ENCODE measurements at regions not wholly inside any gene's neighbourhood (a gene's known extent, or its start where the extent isn't known, plus 50 kb on each side); places are given as distances from the start of the nearest gene placed in this dataset.

GRCh38 chr12:34363050-34363673 lies 340.9 kb downstream of the ALG10 start:
- Histone ChIP-seq H3K9me3 (replicated peaks; ENCODE audit: control insufficient read depth, insufficient read depth, low read length) (peaks cover 2% of the 10 kb centered on the region), H3K27me3 (ENCODE audit: control insufficient read depth in 2 of 2, insufficient read depth in 2 of 2, low read length in 2 of 2) (no peaks in the 10 kb centered on the region), H3K27ac (ENCODE audit: insufficient read depth, low read depth, low read length) (no peak overlapping the region), H3K79me2 (ENCODE audit: control insufficient read depth, insufficient read depth, low read length) (no peaks in the 10 kb centered on the region), H3K4me3 (replicated peaks in 1 of 3; ENCODE audit: insufficient read depth in 1 of 3, low read depth in 1 of 3, low read length in 3 of 3) (no peak overlapping the region), H3K9me1 (replicated peaks; ENCODE audit: control insufficient read depth, extremely low read depth, insufficient read depth, low read length) (no peaks in the 10 kb centered on the region), H4K20me1 (replicated peaks; ENCODE audit: control insufficient read depth, extremely low read depth, insufficient read depth, low read length) (no peaks in the 10 kb centered on the region), H2AFZ (ENCODE audit: low read depth, low read length) (no peak overlapping the region), H3K9ac (replicated peaks; ENCODE audit: extremely low read depth, insufficient read depth, low read length) (no peak overlapping the region), H3K4me2 (ENCODE audit: insufficient read depth, low read length) (no peak overlapping the region), H3K36me3 (ENCODE audit: control insufficient read depth in 2 of 2, extremely low read depth in 1 of 2, insufficient read depth in 2 of 2, low read length in 2 of 2) (no peaks in the 10 kb centered on the region), H3K4me1 (ENCODE audit: control insufficient read depth, extremely low read depth, insufficient read depth, low read length) (no peaks in the 10 kb centered on the region)
- intact Hi-C loops (cut with micrococcal nuclease) (no loop called here), dilution Hi-C loops (cut with MboI; ENCODE audit: extremely low pct_ligation_motif_present, low sequenced_read_pairs) (no loop called here)
- TF ChIP-seq GATA2 (IDR thresholded peaks at IDR 0.05; ENCODE audit: insufficient read depth, insufficient read length, low read depth, low read length) (no peak), MYC (IDR thresholded peaks at IDR 0.05; ENCODE audit: low read depth, low read length) (no peak), FOS (IDR thresholded peaks at IDR 0.05; ENCODE audit: borderline replicate concordance, insufficient read depth, low read length) (no peak), POLR2A (IDR thresholded peaks at IDR 0.05; ENCODE audit: low read depth, low read length) (no peak), EZH2 (IDR thresholded peaks at IDR 0.05; ENCODE audit: borderline replicate concordance, low read depth, low read length, severe bottlenecking) (no peak), JUN (IDR thresholded peaks at IDR 0.05; ENCODE audit: borderline replicate concordance, insufficient read depth, insufficient read length, low read depth) (no peak), MAX (IDR thresholded peaks at IDR 0.05; ENCODE audit: insufficient read depth, insufficient read length) (no peak), POLR2AphosphoS5 (IDR thresholded peaks at IDR 0.05; ENCODE audit: insufficient read depth, low read depth, low read length) (no peak), CTCF (IDR thresholded peaks at IDR 0.05; ENCODE audit: extremely low read depth in 1 of 2, insufficient read depth in 1 of 2, low read depth in 1 of 2, low read length in 2 of 2) (no peak)
- POLR2A ChIA-PET: no interaction called here
- FAIRE-seq (no peak), DNase-seq (ENCODE audit: low read depth, low spot score) (no peak)
- CTCF ChIA-PET: no interaction called here
- no TSS peak for BruUV-seq (replicated peaks)
